Activated T-cell treated with anti-CD3 and anti-CD28 coated beads for 48 hours (primary cell): ENCODE measurements at regions not wholly inside any gene's neighbourhood (a gene's known extent, or its start where the extent isn't known, plus 50 kb on each side); places are given as distances from the start of the nearest gene placed in this dataset.

Experiments
- DNase-seq: peaks from one replicate; pipeline ENCODE4 v3.0.0-alpha.2; 2020; ENCODE audit warnings: low read depth

DNA sequence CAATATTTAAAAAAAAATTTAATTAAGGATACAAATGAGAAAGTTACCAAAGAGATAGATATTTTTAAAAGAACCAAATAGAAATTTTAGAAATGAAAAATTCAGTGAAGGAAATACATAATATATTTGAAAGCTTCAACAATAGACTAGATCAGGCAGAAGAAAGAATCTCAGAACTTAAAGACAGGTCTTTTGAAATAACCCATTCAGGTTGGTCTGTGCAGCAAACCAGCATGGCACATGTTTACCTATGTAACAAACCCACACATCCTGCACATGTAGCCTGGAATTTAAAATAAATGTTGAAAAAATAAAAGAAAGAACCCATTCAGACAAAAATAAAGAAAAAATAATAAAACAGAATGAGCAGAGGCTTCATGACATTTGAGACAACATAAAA is 221.1 kb upstream of the ID4 start:
- no peak for DNase-seq

DNA sequence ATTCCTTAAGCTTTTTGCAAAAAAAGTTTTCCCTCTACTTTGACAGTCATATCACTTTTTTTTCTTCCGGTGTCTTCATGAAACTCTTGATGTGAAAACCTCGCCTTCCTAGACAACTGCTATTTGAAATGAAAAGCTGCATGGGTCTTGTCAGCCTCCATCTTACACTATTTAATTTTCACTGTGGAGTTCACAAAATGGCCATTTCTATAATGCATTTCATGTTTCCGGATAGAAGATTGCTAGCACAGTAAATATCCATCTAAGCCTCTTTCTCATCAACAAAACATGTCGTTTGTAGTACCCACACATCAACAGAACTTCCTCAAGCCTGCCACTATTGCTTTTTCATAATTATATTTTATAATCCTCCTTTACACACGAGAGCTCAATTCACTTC is 204.9 kb upstream of the ID4 start:
- DNase-seq: no peak

DNA sequence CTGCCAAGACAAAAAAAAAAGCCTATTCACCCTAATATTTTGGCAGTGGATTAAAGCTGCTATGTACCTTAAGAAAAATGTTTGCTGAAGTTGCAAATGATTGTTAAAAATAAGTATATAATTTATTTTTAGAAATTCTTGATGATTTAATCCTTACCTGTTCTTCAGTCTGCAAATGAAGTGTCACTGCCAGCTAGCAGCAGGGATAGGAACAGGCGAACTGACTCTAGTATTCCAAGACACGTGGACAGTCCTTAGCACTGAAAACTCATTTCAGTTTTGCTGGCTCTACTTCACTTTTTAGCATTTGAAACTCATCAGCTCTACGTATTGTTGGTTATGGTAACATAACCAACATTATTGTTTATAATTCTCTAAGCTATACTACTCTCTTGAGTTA is 204.4 kb upstream of the ID4 start:
- no peak for DNase-seq

DNA sequence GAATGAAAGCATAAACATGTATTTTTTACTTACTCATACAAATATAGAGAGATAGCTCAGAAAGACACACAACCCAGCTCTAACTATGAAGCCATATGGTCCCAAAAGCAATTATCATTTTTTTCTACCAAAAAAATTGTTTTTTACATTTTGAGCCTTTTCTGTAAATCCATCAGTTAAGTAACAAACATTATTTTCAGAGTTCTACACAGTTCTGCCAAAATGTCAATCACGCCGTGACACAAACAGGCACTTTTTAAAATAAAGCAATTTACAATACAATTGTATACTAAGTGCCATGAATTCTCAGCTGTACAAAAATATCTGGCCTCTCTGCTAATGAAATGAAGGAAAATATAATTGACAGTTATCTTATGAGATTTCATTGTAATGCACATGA is 201.4 kb upstream of the ID4 start:
- DNase-seq: no peak

DNA sequence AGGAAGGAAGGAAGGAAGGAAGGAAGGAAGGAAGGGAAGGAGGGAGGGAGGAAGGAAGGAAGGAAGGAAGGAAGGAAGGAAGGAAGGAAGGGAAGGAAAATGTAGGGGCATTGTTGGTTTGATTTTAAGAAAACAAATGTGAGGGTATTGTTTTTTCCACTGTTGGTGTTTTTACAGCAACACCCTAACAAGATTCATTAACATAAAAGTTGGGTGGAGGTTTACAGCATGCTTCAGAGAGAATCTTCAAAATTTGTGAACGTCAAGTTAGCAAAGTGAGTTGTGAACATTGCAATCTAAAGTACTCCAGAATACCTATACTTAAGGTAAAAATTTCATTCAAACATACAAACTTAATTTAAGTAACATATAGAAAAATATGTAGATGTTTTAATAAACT is 200.2 kb upstream of the ID4 start:
- no peak for DNase-seq

DNA sequence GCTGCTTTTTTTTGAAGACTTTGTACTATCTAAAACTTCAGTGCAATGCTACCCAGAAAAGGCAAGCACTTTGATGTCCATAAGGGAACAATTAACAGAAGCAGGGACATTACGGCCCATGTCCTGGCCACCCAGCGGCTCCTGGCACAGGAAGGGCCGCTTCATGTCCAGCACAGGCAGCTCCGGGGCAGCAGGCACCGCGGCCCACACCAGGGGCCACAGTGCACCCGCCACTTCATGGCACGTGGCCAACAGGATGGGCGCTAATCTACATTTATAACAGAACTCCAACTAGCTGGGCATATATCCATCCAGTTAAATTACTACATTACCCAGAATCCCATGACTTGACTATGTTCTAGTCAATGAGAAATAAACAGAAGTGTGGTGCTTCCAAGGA is 198.2 kb upstream of the ID4 start:
- no peak for DNase-seq

DNA sequence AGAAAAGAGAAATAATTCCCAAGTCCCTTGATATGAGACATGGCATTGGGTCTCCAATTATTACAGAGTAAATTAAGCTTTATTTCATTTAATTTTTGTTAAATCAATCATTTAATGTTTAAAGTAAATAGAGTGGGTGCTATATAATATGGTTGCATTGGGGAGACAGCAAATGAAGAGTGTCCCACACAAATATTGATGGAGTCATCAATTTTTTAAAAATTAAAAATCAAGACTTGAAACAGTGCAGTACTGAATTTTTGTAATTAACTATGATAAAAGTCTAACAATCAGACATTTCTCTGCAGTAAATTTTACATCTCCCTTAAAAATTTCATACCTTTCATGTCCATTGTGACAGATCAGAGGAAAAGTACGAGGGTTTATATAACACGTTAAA is 193.9 kb upstream of the ID4 start:
- DNase-seq: no peak

DNA sequence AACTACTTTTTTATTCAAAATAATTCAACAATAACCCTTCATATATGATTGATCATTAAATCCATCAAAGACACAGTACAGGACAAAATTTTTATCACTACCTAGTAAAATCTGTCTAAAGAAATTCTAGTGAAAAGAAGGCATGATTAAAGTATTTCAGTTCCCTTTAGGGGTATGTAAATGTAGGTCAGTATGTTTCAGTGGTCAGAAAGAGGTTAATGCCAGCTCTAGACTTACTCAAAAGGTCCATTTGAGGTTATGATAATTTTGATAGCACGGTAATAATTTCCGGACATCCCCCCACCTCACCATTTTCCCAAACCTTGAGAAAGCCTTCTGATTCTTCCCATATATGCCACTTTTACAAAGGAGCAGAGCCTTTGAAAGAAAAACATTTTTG is 193.5 kb upstream of the ID4 start:
- no peak for DNase-seq

DNA sequence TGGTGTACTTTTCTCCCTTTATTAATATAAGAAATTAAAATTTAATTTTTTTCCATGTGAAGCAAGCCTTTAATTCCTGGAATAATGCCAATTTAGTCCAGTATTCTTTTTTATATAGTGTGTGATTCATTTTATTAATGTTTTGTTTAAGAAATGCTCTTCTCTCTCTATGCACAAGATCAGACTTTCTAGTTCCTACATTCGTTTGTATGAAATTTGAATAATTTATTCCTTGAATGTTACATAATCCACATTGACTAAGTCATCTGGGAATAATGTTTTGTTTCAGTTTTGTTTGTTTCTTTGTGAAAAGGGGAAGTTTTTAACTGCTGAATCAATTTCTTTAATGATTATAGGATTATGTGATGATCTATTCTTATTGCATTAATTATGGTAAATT is 181.4 kb upstream of the ID4 start:
- DNase-seq: no peak

DNA sequence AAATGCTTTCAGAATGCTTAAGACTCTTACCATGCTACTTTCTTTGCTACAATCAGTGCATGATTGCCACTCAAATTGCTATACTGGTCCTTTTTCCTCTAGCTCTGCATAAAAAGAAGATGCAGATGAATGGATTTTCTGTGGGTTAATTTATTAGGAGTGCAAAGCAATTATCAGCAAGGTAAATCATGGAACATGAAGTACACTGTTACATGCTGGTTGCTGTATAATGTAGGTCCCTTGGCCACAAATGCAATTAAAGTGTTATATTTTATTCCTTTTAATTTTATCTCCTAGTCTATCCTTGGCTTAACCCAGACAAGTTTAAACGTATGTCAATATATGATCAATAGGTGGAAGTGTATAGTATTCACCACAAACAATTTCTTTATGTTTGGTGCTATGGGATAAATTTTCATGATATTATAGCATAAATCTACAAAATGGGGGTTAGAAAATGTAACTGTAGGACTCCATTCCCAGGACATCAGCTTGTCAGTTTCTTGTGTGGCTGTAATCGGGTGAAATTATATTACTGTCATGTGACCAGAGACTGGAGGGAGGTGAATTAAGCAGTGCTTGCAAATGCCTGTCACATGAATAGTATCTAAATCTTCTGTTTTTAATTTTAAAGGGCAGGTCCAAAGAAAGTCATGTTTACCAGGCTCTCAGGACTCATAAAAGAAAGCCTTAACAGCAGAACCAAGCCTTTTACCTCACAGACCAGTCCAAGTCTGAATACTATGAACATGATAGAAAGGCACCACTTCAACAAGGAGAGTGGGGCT is 176.9 kb upstream of the ID4 start:
- DNase-seq: no peak

DNA sequence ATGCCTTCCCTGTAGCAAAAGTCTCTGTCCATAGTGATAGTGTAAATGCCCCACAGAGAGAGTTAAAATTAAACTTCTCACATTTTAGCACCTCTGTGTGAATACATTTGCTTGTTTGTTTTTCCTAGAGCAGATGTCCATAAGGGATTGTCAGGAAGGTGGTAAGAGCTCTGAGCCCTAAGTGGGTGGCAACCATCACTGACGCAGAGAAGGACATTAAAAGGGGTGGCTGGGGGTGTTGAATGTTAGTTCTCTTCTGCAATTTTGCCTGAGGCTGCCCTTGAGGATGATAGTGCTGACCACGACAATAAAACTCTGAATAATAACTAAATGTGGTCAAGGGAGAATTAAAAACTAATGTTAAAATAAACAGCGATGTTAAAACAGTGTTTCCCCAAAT is 174.3 kb upstream of the ID4 start:
- DNase-seq: no peak

DNA sequence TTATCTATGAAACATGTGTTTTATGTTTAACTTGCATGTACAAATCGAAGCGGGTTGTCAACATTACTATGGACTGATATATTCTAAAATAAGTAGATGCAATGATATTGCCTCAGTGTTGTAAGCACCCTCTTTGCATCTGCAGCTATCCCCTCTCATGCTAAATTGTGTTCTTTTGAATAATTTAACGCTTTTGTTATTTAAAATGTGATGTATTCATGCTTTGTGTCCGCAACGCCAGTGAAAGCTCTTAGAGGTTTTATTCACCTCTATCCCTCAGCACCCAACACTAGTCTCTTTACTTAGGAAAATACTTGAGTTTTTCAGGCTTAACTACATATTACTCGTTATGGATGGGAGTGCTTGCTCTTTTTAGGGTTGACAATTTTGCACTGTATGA is 173.7 kb upstream of the ID4 start:
- no peak for DNase-seq

DNA sequence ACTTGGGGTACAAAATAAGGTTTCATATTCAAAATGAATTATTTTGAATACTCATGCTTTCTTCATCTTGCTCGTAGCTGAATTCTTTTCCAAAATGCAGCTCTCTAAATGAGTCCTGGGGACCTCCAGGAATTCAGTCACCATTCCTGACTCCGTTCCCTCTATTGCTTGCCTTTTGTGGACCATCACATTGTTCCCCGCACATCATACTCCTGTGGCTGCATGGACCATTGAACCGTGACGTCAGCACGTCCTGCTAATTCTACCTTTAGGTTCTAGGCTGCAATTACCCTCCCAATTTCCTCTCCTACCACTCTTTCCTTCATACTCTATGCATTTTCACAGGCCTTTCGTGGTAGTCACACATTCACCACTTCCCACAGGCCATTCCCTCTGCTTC is 173.1 kb upstream of the ID4 start:
- DNase-seq: no peak

DNA sequence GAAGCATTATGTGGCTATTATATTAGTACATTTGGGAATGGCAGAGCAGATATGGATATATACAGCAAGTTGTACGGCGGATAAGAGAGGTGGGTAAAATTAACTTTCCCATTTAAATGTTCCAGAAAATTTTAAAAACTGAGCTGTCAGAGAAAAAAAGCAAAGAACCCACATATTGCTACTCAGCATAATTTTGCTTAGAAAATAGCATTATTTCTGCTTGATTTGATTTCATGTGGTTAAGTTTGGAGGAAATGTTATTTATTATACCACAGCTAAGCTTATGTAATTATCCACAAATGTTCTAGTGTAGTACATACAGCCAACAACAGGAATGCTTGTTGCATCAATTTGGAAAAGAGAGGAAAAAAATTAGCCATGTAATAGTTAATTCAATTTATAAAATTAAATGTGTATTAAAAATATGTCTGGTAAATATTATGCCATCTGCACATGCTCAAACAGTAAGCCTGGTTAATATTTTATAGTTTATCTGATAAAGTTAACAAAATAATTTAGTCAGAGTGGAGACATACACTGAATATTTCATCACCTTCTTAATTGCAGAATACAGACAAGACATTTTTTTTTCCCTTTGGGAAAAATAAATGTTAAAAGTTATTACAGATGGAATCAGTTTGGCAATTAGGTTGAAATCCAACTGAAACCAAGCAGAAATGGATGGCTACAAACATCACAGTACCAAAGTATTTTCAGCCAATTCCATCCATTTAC is 172.1 kb upstream of the ID4 start:
- DNase-seq: no peak

DNA sequence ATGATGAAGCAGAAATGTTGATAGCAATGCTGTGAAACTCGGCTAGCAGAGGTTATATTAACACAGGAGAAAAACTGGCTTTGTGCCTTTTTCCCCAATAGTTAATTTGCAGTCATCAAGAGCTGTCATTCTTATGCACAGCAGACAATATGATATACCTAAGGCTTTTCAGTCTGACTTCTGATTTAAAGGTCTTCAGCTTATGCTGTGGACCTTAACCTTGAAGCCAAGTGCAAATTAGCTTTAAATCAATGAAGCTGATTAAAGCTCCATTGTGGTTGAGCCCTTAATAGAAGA is 171.6 kb upstream of the ID4 start:
- no peak for DNase-seq

DNA sequence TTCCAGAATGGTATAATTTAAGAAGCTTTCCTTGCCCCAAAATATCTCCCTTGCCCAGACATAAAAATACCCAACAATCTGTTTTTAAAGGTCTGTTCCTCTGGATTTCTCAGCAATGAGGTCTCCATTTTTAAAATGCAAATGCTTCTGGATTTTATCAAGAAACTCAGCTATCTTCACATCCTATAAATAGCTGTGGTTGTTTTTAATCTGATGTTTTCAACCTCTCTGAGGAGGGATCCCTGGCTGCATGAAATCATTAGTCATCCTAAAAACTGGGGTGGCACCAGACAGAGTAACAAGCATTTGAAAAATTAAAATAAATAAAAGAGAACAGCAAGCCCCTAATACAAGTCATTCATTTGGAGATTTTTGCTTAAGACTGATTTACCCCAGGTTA is 168.5 kb upstream of the ID4 start:
- DNase-seq: no peak

DNA sequence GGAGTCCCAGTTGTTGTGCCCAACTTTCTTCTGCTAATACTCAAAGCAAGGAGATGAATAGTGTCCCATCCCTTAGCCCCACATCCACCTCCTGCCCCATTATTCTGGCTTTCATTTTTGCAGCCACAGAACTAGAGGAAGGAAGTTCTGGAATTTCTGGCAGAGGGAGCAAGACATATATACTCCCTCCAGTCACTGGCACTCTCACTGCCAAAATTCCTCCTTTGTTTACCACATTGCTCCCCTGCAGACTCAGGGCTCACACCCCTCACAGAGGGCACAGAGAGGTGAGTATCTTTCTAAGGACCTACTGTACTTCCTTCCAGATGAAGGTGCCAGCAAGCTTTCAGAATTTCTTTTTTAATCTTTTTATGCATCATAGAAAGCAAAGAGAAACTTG is 168.0 kb upstream of the ID4 start:
- DNase-seq: no peak

DNA sequence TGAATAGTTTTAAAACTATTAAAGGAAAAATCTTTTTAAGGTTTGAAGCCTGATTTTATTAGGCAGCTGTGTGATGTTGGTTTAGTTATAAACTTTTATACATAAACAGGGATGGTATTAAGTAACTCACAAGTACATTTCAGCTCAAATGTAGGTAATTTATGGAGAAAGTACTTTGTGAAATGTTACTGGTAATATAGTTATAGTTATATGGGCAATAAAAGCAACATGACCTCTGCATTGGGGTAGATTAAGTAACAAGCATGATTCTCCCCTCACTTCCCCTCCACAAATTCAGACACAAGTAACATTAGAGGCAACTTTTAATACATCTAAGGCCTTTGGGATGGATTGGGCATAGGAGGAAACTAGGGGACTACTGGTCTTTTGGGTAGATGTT is 154.3 kb upstream of the ID4 start:
- DNase-seq: no peak

DNA sequence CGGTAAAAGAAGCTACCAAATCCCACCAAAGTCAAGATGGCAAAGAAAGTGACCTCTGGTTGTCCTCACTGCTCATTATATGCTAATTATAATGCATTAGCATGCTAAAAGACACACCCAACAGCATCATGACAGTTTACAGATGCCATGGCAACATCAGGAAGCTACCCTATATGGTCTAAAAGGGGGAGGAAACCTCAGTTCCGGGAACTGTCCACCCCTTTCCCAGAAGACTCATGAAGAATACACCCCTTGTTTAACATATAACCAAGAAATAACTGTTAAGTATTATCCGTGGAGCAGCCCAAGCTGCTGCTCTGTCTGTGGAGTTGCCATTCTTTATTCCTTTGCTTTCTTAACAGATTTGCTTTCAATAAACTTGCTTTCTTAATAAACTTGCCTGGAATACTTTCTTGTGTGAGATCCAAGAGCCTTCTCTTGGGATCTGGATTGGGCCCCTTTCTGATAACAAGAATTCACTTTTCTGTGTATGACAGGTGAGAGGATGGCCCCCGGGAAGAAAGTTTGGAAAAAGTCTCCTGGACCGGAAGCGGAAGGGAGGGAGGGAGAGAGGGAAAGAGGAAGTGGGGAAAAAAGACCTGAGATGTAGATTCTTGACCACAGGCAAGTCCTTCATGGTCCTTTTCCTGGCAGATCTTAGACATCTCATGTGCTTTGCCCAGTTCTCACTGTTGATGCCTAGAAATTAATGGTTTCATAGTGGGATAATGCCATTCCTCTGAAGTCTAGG is 146.7 kb upstream of the ID4 start:
- no peak for DNase-seq

DNA sequence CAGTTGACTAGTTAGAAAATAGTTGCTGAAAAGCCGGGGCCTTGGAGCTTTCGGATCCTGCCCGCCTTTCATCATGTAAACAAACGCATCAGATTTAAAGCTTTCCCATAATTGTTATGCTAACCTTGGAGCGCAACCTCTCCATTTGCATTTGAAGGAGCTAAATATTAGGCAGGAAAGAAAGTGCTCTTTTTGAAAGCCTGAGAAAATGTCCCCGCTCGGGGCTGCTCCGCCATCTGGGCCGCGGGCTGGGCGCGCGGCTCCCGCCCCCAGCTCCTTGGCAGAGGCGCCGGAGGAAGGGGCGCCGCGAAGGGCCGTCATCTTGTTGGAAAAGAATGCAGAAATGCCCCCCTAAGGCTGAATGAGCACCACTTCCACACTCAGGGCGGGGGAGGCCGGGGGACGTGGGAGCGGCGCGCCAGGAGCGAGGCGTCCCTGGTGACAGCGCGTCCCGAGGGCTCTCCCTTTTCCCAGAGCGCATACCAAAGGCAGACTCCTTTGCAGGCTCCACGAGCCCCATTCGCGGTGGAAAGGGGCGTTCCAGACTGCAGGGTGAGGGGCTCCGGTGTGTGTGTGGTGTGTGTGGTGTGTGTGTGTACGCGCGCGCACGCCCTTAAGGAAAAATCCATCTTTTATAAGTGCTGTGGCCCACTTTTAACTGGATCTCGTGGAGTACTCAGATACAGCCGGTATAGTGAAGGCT is 145.6 kb upstream of the ID4 start:
- no peak for DNase-seq

DNA sequence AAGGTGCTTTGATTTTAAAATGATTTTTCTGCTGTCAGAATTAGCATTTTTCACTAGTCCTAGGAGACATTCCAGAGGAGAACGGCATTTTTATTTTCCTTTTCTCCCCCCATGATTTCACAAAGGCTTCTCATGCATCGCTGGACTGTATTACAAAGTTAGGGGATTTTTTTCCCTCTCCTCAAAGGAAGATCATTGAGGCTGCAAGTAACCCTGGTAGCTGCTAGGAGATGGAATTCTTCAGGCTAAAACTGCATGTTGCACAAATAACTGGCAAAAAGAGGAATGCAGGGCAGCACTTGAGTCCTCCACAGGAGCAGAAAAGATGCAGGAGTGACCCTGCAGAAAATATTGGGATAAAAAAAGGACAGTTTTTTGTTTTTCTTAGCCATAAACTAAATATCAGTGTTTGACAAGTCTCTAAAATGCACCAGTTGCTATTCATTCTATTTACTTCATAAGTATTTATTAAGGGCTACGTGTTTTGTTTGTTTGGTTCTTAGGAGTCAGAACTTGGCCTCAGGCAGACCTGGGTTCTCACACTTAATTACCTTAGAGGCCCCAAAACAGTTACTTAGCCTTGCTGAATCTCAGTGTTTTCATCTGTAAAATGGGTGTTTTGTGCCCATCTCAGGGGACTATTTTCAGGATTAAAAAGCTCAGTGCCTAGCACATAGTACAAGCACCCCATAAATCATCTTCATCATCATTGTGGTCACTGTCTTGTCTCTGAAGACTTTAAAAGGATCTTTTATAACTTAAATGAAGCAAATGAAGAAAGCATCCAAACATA is 144.5 kb upstream of the ID4 start:
- DNase-seq: no peak

DNA sequence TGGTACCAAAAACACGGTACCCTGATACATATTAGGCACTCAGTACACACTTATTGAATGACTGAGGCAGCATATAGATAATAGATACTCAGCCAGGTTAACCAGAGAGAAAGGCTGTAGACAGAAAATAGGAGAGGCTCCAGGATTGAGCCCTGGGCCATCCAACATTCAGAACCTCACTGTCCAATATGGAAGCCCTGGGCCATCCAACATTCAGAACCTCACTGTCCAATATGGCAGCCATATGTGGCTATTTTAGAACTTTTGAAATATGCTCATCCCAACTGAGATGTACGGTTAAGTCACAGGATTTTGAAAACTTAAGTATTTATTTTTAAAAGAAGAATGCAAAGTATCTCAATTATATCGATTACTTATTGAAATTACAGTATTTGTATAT is 142.5 kb upstream of the ID4 start:
- DNase-seq: no peak
